ENCODE measurements at regions not wholly inside any gene's neighbourhood (a gene's known extent, or its start where the extent isn't known, plus 50 kb on each side); places are given as distances from the start of the nearest gene placed in this dataset.

GRCh38 chr21:21807598-21807903, 809.3 kb downstream of the NCAM2 start:
- no peaks in the 10 kb centered on the region for H3K9me3 ChIP-seq (ENCODE audit: insufficient read depth, low read length)
- no peak overlapping the region for H3K9ac ChIP-seq (ENCODE audit: low read length)
- no peak overlapping the region for H2AFZ ChIP-seq (ENCODE audit: low read depth, low read length)
- H3K27ac ChIP-seq (ENCODE audit: low read length) = no peak overlapping the region
- no peaks in the 10 kb centered on the region for H3K36me3 ChIP-seq (replicated peaks; ENCODE audit: low read depth, low read length)
- no peak overlapping the region for H3K4me2 ChIP-seq (ENCODE audit: low read length)
- no peaks in the 10 kb centered on the region for H3K4me1 ChIP-seq (ENCODE audit: low read length)
- no peak overlapping the region for H3K4me3 ChIP-seq (ENCODE audit: low read length)
- TF ChIP-seq CTCF (IDR thresholded peaks at IDR 0.05; ENCODE audit: low read depth, low read length) = no peak
- TF ChIP-seq EZH2phosphoT487 (IDR thresholded peaks at IDR 0.05; ENCODE audit: low read depth) = no peak
- no peaks in the 10 kb centered on the region for H4K20me1 ChIP-seq (ENCODE audit: insufficient read depth, low read length)
- no peaks in the 10 kb centered on the region for H3K79me2 ChIP-seq (ENCODE audit: low read length)
- no peaks in the 10 kb centered on the region for H3K27me3 ChIP-seq (ENCODE audit: low read depth, low read length)

DNA sequence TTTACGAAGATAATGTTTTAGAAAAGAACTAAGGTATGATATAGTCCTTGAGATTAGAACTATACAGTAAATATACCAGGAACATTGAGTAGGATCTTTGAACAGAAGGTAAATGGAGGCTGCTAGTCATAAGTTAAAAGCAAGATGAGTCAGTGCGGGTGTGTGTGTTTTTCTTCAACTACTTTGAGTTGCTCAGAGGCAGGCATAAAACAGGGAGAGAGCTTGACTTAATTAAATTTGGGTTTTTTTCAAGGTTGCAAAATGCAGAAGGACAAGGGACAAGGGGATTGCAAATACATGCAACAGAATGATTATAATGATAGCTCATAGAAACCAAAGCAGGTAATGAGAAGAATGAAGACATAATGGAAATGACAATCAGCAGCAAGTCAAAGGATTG, 815.1 kb downstream of the NCAM2 start:
- H3K4me2 ChIP-seq (ENCODE audit: low read length) = no peak overlapping the region
- H3K27ac ChIP-seq (ENCODE audit: low read length) = no peak overlapping the region
- no peaks in the 10 kb centered on the region for H4K20me1 ChIP-seq (ENCODE audit: insufficient read depth, low read length)
- H3K4me3 ChIP-seq (ENCODE audit: low read length) = no peak overlapping the region
- no peaks in the 10 kb centered on the region for H3K27me3 ChIP-seq (ENCODE audit: low read depth, low read length)
- no peak overlapping the region for H3K9ac ChIP-seq (ENCODE audit: low read length)
- no peaks in the 10 kb centered on the region for H3K36me3 ChIP-seq (replicated peaks; ENCODE audit: low read depth, low read length)
- no peak for TF ChIP-seq EZH2phosphoT487 (IDR thresholded peaks at IDR 0.05; ENCODE audit: low read depth)
- TF ChIP-seq CTCF (IDR thresholded peaks at IDR 0.05; ENCODE audit: low read depth, low read length) = no peak
- H3K4me1 ChIP-seq (ENCODE audit: low read length) = no peaks in the 10 kb centered on the region
- H3K79me2 ChIP-seq (ENCODE audit: low read length) = no peaks in the 10 kb centered on the region
- no peaks in the 10 kb centered on the region for H3K9me3 ChIP-seq (ENCODE audit: insufficient read depth, low read length)
- no peak overlapping the region for H2AFZ ChIP-seq (ENCODE audit: low read depth, low read length)

- Histone ChIP-seq H3K4me3 (ENCODE audit: low read length) (no peak overlapping the region), H3K9me3 (ENCODE audit: insufficient read depth, low read length) (no peaks in the 10 kb centered on the region), H3K27me3 (ENCODE audit: low read depth, low read length) (no peaks in the 10 kb centered on the region), H3K9ac (ENCODE audit: low read length) (no peak overlapping the region), H3K36me3 (replicated peaks; ENCODE audit: low read depth, low read length) (no peaks in the 10 kb centered on the region), H3K27ac (ENCODE audit: low read length) (no peak overlapping the region), H3K79me2 (ENCODE audit: low read length) (no peaks in the 10 kb centered on the region), H2AFZ (ENCODE audit: low read depth, low read length) (no peak overlapping the region), H3K4me1 (ENCODE audit: low read length) (no peaks in the 10 kb centered on the region), H3K4me2 (ENCODE audit: low read length) (no peak overlapping the region), H4K20me1 (ENCODE audit: insufficient read depth, low read length) (no peaks in the 10 kb centered on the region)
- TF ChIP-seq EZH2phosphoT487 (IDR thresholded peaks at IDR 0.05; ENCODE audit: low read depth) = no peak
- TF ChIP-seq CTCF (IDR thresholded peaks at IDR 0.05; ENCODE audit: low read depth, low read length) = no peak
Measured at GRCh38 chr21:21813934-21814333, 815.7 kb downstream of the NCAM2 start.

- no peaks in the 10 kb centered on the region for H3K4me1 ChIP-seq (ENCODE audit: low read length)
- H3K4me2 ChIP-seq (ENCODE audit: low read length) = no peak overlapping the region
- no peak overlapping the region for H3K27ac ChIP-seq (ENCODE audit: low read length)
- no peaks in the 10 kb centered on the region for H3K36me3 ChIP-seq (replicated peaks; ENCODE audit: low read depth, low read length)
- H2AFZ ChIP-seq (ENCODE audit: low read depth, low read length) = 0 out of 2 replicates have a peak overlapping the region, but pooled peaks have one; percentile 30
- no peaks in the 10 kb centered on the region for H3K9me3 ChIP-seq (ENCODE audit: insufficient read depth, low read length)
- no peaks in the 10 kb centered on the region for H4K20me1 ChIP-seq (ENCODE audit: insufficient read depth, low read length)
- TF ChIP-seq EZH2phosphoT487 (IDR thresholded peaks at IDR 0.05; ENCODE audit: low read depth) (no peak), CTCF (IDR thresholded peaks at IDR 0.05; ENCODE audit: low read depth, low read length) (no peak)
- H3K9ac ChIP-seq (ENCODE audit: low read length) = no peak overlapping the region
- H3K4me3 ChIP-seq (ENCODE audit: low read length) = no peak overlapping the region
- no peaks in the 10 kb centered on the region for H3K27me3 ChIP-seq (ENCODE audit: low read depth, low read length)
- H3K79me2 ChIP-seq (ENCODE audit: low read length) = no peaks in the 10 kb centered on the region
Measured at GRCh38 chr21:21816778-21817177, 818.6 kb downstream of the NCAM2 start.

Data from OCI-LY3 (cell line).